SIG-M5 (cell line): ENCODE measurements at regions not wholly inside any gene's neighbourhood (a gene's known extent, or its start where the extent isn't known, plus 50 kb on each side); places are given as distances from the start of the nearest gene placed in this dataset.
"Not testable (repeated sequence)": the region's sequence is repeated elsewhere in the genome, so short reads cannot be mapped to it uniquely, and the experiment has no call there.

Experiments
- DNase-seq: peaks from one replicate; lab custom pipeline; 2025; lab: John Stamatoyannopoulos, UW

GRCh38 chr10:93127642-93128215 lies 54.0 kb downstream of the CYP26A1 start:
- DNase-seq, result not testable (repeated sequence)

GRCh38 chr10:93131986-93132385 lies 58.3 kb downstream of the CYP26A1 start:
- no peak for DNase-seq

- no peak for DNase-seq
Measured at GRCh38 chr10:93138113-93138870, 64.6 kb downstream of the CYP26A1 start.

- DNase-seq, result peak; percentile 11
Measured at GRCh38 chr10:93139059-93139655, 65.5 kb downstream of the CYP26A1 start.

- no peak for DNase-seq
Measured at GRCh38 chr10:93142534-93142933, 68.8 kb downstream of the CYP26A1 start.

- DNase-seq, result no peak
Measured at GRCh38 chr10:93143281-93143680, 69.6 kb downstream of the CYP26A1 start.

- DNase-seq, result no peak
Measured at GRCh38 chr10:93146336-93146735, 72.6 kb downstream of the CYP26A1 start.

- DNase-seq, result no peak
Measured at GRCh38 chr10:93147281-93147680, 73.6 kb downstream of the CYP26A1 start.

GRCh38 chr10:93148476-93148875 lies 74.8 kb downstream of the CYP26A1 start:
- no peak for DNase-seq

GRCh38 chr10:93149761-93150160 lies 76.1 kb downstream of the CYP26A1 start:
- DNase-seq, result no peak

- no peak for DNase-seq
Measured at GRCh38 chr10:93150289-93150688, 76.6 kb downstream of the CYP26A1 start.

- no peak for DNase-seq
Measured at GRCh38 chr10:93150990-93151547, 77.4 kb downstream of the CYP26A1 start.

GRCh38 chr10:93152136-93152535 lies 78.4 kb downstream of the CYP26A1 start:
- no peak for DNase-seq

GRCh38 chr10:93154531-93154930 lies 80.8 kb downstream of the CYP26A1 start:
- no peak for DNase-seq

GRCh38 chr10:93160140-93160539 lies 86.4 kb downstream of the CYP26A1 start:
- DNase-seq, result no peak

GRCh38 chr10:93160829-93161228 lies 87.1 kb downstream of the CYP26A1 start:
- no peak for DNase-seq

GRCh38 chr10:93165367-93165766 lies 91.7 kb downstream of the CYP26A1 start:
- no peak for DNase-seq

- no peak for DNase-seq
Measured at GRCh38 chr10:93166134-93166533, 92.4 kb downstream of the CYP26A1 start.

GRCh38 chr10:93171837-93172236 lies 98.1 kb downstream of the CYP26A1 start:
- DNase-seq, result no peak

GRCh38 chr10:93173967-93174845 lies 100.5 kb downstream of the CYP26A1 start:
- no peak for DNase-seq

GRCh38 chr10:93175490-93175889 lies 101.8 kb downstream of the CYP26A1 start:
- DNase-seq, result no peak

- no peak for DNase-seq
Measured at GRCh38 chr10:93177511-93177910, 103.8 kb downstream of the CYP26A1 start.
